Activated T-helper 1 cell treated with anti-CD3 and anti-CD28 coated beads, Interleukin-12 subunit alpha, Interleukin-12 subunit beta, Interleukin-2, Interleukin-4 antibody, amounts not matched to agents 30 ng/mL and 10 ng/mL and 1 ng/mL, durations not matched to agents 14 hours and 24 hours and 36 hours (primary cell): ENCODE measurements at regions not wholly inside any gene's neighbourhood (a gene's known extent, or its start where the extent isn't known, plus 50 kb on each side); places are given as distances from the start of the nearest gene placed in this dataset.

ENCODE experiments used
- DNase-seq: peaks from one replicate; pipeline ENCODE4 v3.0.0; 2021; ENCODE audit warnings: low spot score
- H3K27ac Mint-ChIP-seq: one replicate; pipeline ENCODE4 v1.8.0; 2021; ENCODE audit warnings: mild to moderate bottlenecking, mixed read lengths
- H3K27me3 Mint-ChIP-seq: one replicate; pipeline ENCODE4 v1.8.0; 2022; ENCODE audit warnings: mild to moderate bottlenecking, moderate library complexity, mixed read lengths; ENCODE audit not compliant: insufficient read depth
- H3K36me3 Mint-ChIP-seq: one replicate; pipeline ENCODE4 v1.8.0; 2021; ENCODE audit warnings: low read depth, mixed read lengths
- H3K4me1 Mint-ChIP-seq: one replicate; pipeline ENCODE4 v1.8.0; 2021; ENCODE audit warnings: low read depth, mixed read lengths
- H3K4me3 Mint-ChIP-seq: one replicate; pipeline ENCODE4 v1.8.0; 2021; ENCODE audit warnings: mild to moderate bottlenecking, moderate library complexity, mixed read lengths
- H3K9me3 Mint-ChIP-seq: one replicate; pipeline ENCODE4 v1.8.0; 2021; ENCODE audit warnings: mixed read lengths
- intact Hi-C: fragments of 100-400 bp; cut with micrococcal nuclease; formaldehyde crosslinking; loops from one replicate; pipeline ENCODE4 v1.15.1; 2024

DNA sequence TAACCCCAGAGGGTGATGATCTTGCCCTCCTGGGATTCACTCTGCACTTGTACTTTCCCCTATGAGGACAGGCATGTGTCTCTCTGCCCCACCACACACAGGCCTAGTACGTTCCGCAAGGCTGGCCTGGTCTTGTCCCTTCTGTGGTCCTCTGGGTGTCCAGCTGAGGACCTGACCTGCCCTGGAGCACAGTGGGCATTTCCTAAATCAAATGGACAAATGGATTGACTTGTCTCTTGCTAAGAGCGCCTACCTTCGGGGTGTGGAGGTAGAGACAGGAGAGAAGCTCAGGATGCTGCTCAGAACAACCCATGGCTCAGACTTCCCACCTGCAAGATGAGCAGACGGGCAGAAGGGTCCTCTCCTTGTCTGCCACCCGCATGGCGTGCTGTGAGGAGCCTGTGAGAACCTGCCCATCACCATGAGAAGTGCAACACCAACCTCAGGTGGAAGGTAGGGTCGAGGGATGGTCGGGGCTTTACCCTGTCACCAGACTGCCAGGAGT, 133.6 kb downstream of the MYCN start:
- no peak overlapping the region for H3K27ac Mint-ChIP-seq
- H3K4me3 Mint-ChIP-seq, result no peak overlapping the region
- DNase-seq, result no peak
- no peaks in the 10 kb centered on the region for H3K36me3 Mint-ChIP-seq
- no peaks in the 10 kb centered on the region for H3K9me3 Mint-ChIP-seq
- intact Hi-C loops, result no loop called here
- no peaks in the 10 kb centered on the region for H3K27me3 Mint-ChIP-seq
- H3K4me1 Mint-ChIP-seq, result no peaks in the 10 kb centered on the region

DNA sequence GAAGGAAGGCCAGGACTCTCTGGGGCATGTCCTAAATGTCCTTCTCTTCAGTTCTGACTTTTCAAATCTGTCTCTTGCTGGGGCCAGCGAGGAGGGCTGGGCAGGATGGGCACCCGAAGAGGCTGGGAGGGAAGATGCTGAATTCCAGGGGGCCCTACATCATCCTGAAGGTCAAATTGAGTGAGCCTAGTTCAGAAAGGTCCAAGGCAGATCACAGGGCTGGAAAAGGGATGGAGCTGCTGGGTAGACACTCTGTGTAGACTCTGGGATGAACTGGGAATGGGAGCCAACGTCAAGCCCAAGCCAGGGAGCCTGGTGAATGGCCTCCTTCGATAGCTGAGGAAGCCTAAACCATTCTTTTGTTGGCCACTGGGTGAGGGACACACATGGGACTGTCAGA, 133.1 kb downstream of the MYCN start:
- no peaks in the 10 kb centered on the region for H3K4me1 Mint-ChIP-seq
- H3K27ac Mint-ChIP-seq, result no peak overlapping the region
- no peaks in the 10 kb centered on the region for H3K36me3 Mint-ChIP-seq
- no peaks in the 10 kb centered on the region for H3K9me3 Mint-ChIP-seq
- no peak for DNase-seq
- no peak overlapping the region for H3K4me3 Mint-ChIP-seq
- intact Hi-C loops, result no loop called here
- no peaks in the 10 kb centered on the region for H3K27me3 Mint-ChIP-seq

DNA sequence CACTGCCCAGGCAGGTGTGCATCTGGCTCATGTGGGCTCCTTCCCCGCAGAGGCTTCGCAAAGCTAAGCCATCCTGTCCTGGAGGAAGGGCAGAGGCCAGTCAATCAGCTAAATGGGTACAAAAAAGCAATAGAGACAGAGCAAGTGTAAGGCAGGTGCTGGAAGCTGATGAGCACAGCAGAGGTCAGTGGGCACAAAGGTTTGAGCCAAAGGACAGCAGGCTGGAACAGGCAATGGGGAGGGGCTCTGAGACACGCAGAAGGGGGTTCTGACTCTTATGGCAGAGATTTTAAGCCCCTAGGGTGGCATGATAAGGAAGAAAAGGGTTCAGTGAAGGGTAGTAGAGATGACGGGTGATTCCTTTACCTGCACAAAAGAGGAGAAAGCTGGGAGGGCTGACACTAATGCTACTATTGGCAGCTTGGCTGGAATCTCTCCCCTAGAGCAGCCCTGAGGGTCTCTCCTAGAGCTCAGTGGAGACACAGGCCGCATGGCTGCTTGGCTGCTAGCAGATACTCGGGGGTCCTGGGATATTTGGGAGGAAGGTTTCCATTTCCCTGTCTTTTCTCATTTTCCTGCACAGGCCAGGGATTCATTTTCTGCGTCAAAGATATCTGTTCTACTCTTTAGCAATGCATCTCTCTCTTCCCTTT, 132.4 kb downstream of the MYCN start:
- DNase-seq, result no peak
- Mint-ChIP-seq H3K4me3 (no peak overlapping the region), H3K4me1 (no peaks in the 10 kb centered on the region), H3K9me3 (no peaks in the 10 kb centered on the region), H3K27me3 (no peaks in the 10 kb centered on the region), H3K36me3 (no peaks in the 10 kb centered on the region), H3K27ac (no peak overlapping the region)
- intact Hi-C loops, result no loop called here

DNA sequence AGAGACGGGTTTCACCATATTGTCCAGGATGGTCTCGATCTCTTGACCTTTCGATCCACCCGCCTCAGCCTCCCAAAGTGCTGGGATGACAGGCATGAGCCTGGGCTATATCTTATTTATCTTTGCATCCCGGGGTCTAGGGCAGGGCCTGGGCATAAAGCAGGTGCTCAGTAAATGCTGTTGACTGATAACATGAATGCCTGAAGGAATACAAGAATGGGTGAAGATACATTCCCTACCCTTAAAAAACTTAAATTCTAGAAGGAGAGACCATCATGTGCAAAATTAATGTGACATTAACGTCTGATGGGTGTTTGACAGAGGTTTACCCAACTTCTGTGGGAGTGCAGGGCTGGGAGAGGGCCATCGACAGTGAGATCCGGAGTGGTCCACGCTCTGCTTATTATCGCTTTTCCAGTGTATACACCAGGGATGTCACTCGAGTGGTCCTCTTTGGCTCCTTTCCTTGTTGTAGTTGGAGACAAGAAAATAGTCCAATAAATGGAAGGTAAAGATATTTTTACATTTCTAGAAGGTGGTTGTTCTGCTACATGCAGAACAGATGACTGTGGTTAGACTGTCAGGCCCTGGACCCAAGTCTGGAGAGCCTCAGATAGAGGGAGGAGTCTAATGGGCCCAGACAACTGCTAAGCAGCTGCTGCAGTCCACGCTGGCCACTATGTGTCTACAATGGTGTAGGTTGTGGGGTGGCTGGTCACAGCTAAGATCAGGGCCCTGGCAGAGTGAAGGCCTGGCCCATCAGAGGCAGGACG, 131.7 kb downstream of the MYCN start:
- intact Hi-C loops, result no loop called here
- no peak overlapping the region for H3K4me3 Mint-ChIP-seq
- no peaks in the 10 kb centered on the region for H3K36me3 Mint-ChIP-seq
- no peaks in the 10 kb centered on the region for H3K27me3 Mint-ChIP-seq
- H3K9me3 Mint-ChIP-seq, result no peaks in the 10 kb centered on the region
- no peak for DNase-seq
- H3K27ac Mint-ChIP-seq, result no peak overlapping the region
- H3K4me1 Mint-ChIP-seq, result no peaks in the 10 kb centered on the region

DNA sequence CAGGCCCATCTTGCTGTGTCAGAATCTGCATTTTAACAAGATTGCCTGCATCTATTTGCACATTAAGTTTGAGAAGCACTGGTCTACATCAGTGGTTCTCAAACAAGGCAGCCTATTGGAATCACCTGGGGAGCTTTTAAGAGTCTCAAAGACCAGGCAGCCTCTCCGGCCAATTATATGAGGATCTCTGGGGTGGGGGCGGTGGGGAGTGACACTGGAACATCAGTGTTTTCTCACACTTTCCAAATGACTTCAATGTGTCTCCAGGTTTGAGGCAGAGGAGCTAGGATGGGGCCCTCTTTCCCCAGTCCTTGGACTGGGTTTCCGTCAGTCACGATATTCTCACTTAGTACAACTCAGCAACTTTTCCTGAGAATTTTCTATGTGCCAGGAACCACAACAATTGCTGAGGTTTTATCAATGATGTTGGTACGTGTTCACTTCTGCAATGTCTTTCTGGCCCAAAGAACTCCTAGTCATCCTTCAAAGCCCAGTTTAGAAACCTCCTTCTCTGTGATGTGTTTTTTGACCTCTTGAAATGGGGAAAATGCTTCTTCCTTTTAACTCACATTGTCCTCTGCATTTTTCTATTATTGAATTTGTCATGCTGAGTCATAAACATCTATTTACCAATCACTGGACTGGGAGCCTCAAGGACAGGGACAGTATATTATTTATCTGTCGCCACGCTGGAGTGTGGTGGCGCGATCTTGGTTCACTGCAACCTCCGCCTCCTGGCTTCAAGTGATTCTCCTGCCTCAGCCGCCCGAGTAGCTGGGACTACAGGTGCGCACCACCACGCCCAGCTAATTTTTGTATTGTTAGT, 130.9 kb downstream of the MYCN start:
- no peak for DNase-seq
- Mint-ChIP-seq H3K9me3 (no peaks in the 10 kb centered on the region), H3K4me3 (no peak overlapping the region), H3K27me3 (no peaks in the 10 kb centered on the region), H3K4me1 (no peaks in the 10 kb centered on the region), H3K27ac (no peak overlapping the region), H3K36me3 (no peaks in the 10 kb centered on the region)
- intact Hi-C loops, result no loop called here

DNA sequence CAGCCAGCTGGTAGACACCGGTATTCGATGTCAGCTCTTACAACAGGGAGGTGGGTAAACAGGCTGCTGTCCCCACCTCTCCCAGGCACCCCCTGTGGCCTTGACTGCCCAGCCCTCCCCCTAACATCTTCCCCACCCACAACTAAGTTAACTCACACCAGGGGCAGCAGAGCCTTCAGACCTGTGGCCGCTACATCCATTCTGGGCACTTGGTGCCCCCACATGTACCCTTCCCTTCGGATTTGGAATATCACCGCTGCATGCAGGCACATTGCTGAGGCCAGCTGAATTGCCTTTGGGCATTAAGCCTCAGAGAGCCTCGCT, 130.3 kb downstream of the MYCN start:
- H3K27ac Mint-ChIP-seq, result no peak overlapping the region
- H3K9me3 Mint-ChIP-seq, result no peaks in the 10 kb centered on the region
- intact Hi-C loops, result no loop called here
- no peak for DNase-seq
- no peaks in the 10 kb centered on the region for H3K27me3 Mint-ChIP-seq
- H3K36me3 Mint-ChIP-seq, result no peaks in the 10 kb centered on the region
- no peaks in the 10 kb centered on the region for H3K4me1 Mint-ChIP-seq
- H3K4me3 Mint-ChIP-seq, result no peak overlapping the region

- intact Hi-C loops, result no loop called here
- H3K4me3 Mint-ChIP-seq, result no peak overlapping the region
- DNase-seq, result no peak
- no peaks in the 10 kb centered on the region for H3K9me3 Mint-ChIP-seq
- H3K36me3 Mint-ChIP-seq, result no peaks in the 10 kb centered on the region
- H3K27me3 Mint-ChIP-seq, result no peaks in the 10 kb centered on the region
- no peaks in the 10 kb centered on the region for H3K4me1 Mint-ChIP-seq
- no peak overlapping the region for H3K27ac Mint-ChIP-seq
Observed at GRCh38 chr2:16069933-16070647, 129.7 kb downstream of the MYCN start.

GRCh38 chr2:16069663-16069932, 129.2 kb downstream of the MYCN start:
- intact Hi-C loops, result no loop called here
- no peak overlapping the region for H3K4me3 Mint-ChIP-seq

GRCh38 chr2:16068552-16068940, 128.2 kb downstream of the MYCN start:
- H3K4me1 Mint-ChIP-seq, result no peaks in the 10 kb centered on the region
- intact Hi-C loops, result no loop called here
- H3K27me3 Mint-ChIP-seq, result no peaks in the 10 kb centered on the region
- H3K4me3 Mint-ChIP-seq, result no peak overlapping the region
- H3K36me3 Mint-ChIP-seq, result no peaks in the 10 kb centered on the region
- peaks cover 7% of the 10 kb centered on the region for H3K9me3 Mint-ChIP-seq
- DNase-seq, result no peak
- H3K27ac Mint-ChIP-seq, result no peak overlapping the region

More at GRCh38 chr2:16069663-16069932, 129.2 kb downstream of the MYCN start:
- H3K27me3 Mint-ChIP-seq, result no peaks in the 10 kb centered on the region
- no peaks in the 10 kb centered on the region for H3K4me1 Mint-ChIP-seq
- no peaks in the 10 kb centered on the region for H3K36me3 Mint-ChIP-seq
- DNase-seq, result no peak
- H3K9me3 Mint-ChIP-seq, result no peaks in the 10 kb centered on the region
- H3K27ac Mint-ChIP-seq, result no peak overlapping the region

DNA sequence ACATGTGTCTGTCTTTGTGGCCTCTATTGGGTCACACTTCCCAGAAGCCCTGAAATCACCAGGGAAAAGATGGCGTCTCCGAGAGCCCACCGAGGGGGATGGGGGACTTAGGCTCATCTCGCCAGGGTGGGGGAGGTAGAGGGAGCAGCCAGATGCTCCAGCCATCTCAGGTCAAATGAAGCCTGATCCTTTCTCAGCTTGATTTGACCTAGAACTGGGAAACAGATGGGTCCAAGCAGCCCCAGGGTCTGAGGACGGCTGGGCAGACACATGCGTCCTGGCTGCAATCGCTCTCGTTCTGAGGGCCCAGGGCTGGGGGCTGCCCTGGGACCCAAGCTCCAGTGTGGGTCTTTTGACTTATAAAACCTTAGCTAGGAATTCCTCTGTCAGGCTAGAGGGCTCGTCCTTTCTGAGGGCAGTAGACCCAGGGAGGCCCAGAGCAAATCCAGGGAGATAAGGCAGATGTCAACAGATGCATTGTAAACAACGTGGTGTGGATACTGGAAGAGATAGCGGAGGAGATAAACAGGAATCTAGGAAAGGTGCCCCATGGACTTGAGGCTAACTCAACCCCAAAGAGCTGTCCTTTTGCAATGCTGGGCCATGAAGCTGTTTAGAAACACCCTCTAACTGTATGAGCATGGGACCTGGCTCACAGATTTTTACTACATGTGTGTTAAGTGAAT, 127.7 kb downstream of the MYCN start:
- intact Hi-C loops, result no loop called here
- DNase-seq, result no peak
- H3K27me3 Mint-ChIP-seq, result no peaks in the 10 kb centered on the region
- H3K27ac Mint-ChIP-seq, result no peak overlapping the region
- peaks cover 12% of the 10 kb centered on the region for H3K9me3 Mint-ChIP-seq
- H3K36me3 Mint-ChIP-seq, result no peaks in the 10 kb centered on the region
- no peak overlapping the region for H3K4me3 Mint-ChIP-seq
- no peaks in the 10 kb centered on the region for H3K4me1 Mint-ChIP-seq

DNA sequence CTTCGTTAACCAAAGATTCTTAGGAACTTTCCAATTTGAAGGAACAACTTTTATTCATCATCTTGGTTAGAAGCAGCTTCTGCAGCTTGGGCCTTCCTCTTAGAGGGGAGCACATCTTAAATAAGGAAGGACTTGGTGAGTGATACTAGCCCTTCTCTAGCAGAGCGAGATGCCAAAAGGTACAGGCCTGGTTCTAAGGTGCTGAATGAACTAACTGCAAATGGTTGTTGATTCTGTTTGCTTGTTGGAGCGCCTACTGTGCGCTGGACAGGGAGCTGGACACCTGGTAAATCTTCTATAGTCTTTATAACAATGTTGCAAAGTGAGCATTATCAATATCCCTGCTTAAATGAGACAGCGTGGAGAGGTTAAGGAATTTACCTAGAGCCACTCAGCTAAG, 127.1 kb downstream of the MYCN start:
- intact Hi-C loops, result no loop called here
- Mint-ChIP-seq H3K36me3 (no peaks in the 10 kb centered on the region), H3K27ac (no peak overlapping the region), H3K9me3 (peaks cover 16% of the 10 kb centered on the region), H3K27me3 (no peaks in the 10 kb centered on the region), H3K4me1 (no peaks in the 10 kb centered on the region), H3K4me3 (no peak overlapping the region)
- DNase-seq, result no peak

GRCh38 chr2:16067037-16067406, 126.7 kb downstream of the MYCN start:
- intact Hi-C loops, result no loop called here
- Mint-ChIP-seq H3K4me1 (no peaks in the 10 kb centered on the region), H3K36me3 (no peaks in the 10 kb centered on the region), H3K27me3 (no peaks in the 10 kb centered on the region), H3K27ac (no peak overlapping the region), H3K9me3 (peaks cover 19% of the 10 kb centered on the region), H3K4me3 (no peak overlapping the region)
- no peak for DNase-seq
